Loucy (cell line): ENCODE measurements at regions not wholly inside any gene's neighbourhood (a gene's known extent, or its start where the extent isn't known, plus 50 kb on each side); places are given as distances from the start of the nearest gene placed in this dataset.

Source experiments
- EZH2phosphoT487 ChIP-seq: fragments of 200-600 bp; IDR thresholded peaks from 2 replicates; pipeline ENCODE4 v1.6.1; 2018; ENCODE audit warnings: antibody characterized with exemption, mild to moderate bottlenecking, moderate library complexity, borderline replicate concordance
- TF ChIP-seq, protein P1 (sequence below): fragments of 200-600 bp; sonication (generic); conservative IDR thresholded peaks from 2 replicates; pipeline ENCODE4 v1.5.1; 2014; ENCODE audit warnings: mild to moderate bottlenecking, antibody characterized with exemption, low read length

DNA sequence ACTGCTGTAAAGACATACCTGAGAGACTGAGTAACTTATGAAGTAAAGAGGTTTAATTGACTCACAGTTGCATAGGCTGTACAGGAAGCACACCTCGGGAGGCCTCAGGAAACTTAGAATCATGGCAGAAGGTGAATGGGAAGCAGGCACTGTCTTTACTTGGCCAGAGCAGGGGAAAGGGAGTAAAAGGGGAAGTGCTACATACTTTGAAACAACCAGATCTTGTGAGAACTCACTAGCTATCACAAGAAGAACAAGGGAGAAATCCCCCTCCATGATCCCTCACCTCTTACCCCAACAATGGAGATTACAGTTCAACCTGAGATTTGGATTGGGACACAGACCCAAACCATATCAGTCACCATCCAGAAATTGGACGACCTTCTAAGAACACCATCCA, 1285.8 kb upstream of the CDH9 start:
- TF ChIP-seq, protein P1, sequence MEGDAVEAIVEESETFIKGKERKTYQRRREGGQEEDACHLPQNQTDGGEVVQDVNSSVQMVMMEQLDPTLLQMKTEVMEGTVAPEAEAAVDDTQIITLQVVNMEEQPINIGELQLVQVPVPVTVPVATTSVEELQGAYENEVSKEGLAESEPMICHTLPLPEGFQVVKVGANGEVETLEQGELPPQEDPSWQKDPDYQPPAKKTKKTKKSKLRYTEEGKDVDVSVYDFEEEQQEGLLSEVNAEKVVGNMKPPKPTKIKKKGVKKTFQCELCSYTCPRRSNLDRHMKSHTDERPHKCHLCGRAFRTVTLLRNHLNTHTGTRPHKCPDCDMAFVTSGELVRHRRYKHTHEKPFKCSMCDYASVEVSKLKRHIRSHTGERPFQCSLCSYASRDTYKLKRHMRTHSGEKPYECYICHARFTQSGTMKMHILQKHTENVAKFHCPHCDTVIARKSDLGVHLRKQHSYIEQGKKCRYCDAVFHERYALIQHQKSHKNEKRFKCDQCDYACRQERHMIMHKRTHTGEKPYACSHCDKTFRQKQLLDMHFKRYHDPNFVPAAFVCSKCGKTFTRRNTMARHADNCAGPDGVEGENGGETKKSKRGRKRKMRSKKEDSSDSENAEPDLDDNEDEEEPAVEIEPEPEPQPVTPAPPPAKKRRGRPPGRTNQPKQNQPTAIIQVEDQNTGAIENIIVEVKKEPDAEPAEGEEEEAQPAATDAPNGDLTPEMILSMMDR, result no peak
- TF ChIP-seq EZH2phosphoT487, result no peak
